ENCODE measurements at regions not wholly inside any gene's neighbourhood (a gene's known extent, or its start where the extent isn't known, plus 50 kb on each side); places are given as distances from the start of the nearest gene placed in this dataset.

GRCh38 chr2:40043641-40044040, 264.6 kb upstream of the THUMPD2 start:
- TF ChIP-seq CTCF (IDR thresholded peaks at IDR 0.05) (no peak), EZH2 (IDR thresholded peaks at IDR 0.05; ENCODE audit: borderline replicate concordance, insufficient read depth, low read depth, low read length, poor library complexity, severe bottlenecking) (no peak)

Data from B cell (primary cell).